Tibial nerve (tissue), 4 donors: ENCODE measurements at regions not wholly inside any gene's neighbourhood (a gene's known extent, or its start where the extent isn't known, plus 50 kb on each side); places are given as distances from the start of the nearest gene placed in this dataset.

Experiments
- EP300 ChIP-seq, 2 donors: sonication (generic); formaldehyde crosslinking; IDR thresholded peaks; one replicate each; pipeline ENCODE4 v1.6.1; 2017; ENCODE audit warnings: antibody characterized with exemption in 2 of 2, mild to moderate bottlenecking in 1 of 2
- POLR2A ChIP-seq, 2 donors: fragments of 450-650 bp; IDR thresholded peaks; one replicate each; pipeline ENCODE4 v1.6.1; 2017; ENCODE audit warnings: antibody characterized with exemption in 2 of 2, mild to moderate bottlenecking in 2 of 2, moderate library complexity in 2 of 2
- TF ChIP-seq, protein P1 (sequence below), 5 experiments: fragments of 200-600 bp in 3 of 5; fragments of 450-650 bp in 2 of 5; sonication (generic) in 3 of 5; IDR thresholded peaks; one replicate each; pipeline ENCODE4 v1.5.1; 2016 to 2019; ENCODE audit warnings: antibody characterized with exemption in 5 of 5, mild to moderate bottlenecking in 3 of 5, moderate library complexity in 2 of 5

- no peak for TF ChIP-seq POLR2A (IDR thresholded peaks at IDR 0.05)
- TF ChIP-seq, protein P1, sequence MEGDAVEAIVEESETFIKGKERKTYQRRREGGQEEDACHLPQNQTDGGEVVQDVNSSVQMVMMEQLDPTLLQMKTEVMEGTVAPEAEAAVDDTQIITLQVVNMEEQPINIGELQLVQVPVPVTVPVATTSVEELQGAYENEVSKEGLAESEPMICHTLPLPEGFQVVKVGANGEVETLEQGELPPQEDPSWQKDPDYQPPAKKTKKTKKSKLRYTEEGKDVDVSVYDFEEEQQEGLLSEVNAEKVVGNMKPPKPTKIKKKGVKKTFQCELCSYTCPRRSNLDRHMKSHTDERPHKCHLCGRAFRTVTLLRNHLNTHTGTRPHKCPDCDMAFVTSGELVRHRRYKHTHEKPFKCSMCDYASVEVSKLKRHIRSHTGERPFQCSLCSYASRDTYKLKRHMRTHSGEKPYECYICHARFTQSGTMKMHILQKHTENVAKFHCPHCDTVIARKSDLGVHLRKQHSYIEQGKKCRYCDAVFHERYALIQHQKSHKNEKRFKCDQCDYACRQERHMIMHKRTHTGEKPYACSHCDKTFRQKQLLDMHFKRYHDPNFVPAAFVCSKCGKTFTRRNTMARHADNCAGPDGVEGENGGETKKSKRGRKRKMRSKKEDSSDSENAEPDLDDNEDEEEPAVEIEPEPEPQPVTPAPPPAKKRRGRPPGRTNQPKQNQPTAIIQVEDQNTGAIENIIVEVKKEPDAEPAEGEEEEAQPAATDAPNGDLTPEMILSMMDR (IDR thresholded peaks at IDR 0.05), result no peak
- TF ChIP-seq EP300 (IDR thresholded peaks at IDR 0.05), result no peak
Observed at GRCh38 chr6:19752746-19753145, 84.4 kb upstream of the ID4 start.
